Calu3 (cell line): ENCODE measurements at regions not wholly inside any gene's neighbourhood (a gene's known extent, or its start where the extent isn't known, plus 50 kb on each side); places are given as distances from the start of the nearest gene placed in this dataset.

Experiments used
- BruUV-seq: library from RNA; stranded (reverse); fragments of 400-500 nt; replicated peaks from 2 replicates; lab custom pipeline; 2021; lab: Mats Ljungman, UMichigan
- CTCF ChIA-PET: fragments of 300-600 bp; sonication (Branson Sonifier 250); formaldehyde crosslinking; loops from one replicate; lab custom pipeline; 2022; ENCODE audit warnings: antibody characterized with exemption; lab: Charles Lee
- DNase-seq: peaks from one replicate; pipeline ENCODE4 v3.0.0; 2022
- H3K27ac Mint-ChIP-seq: one replicate; pipeline ENCODE4 v1.8.0; 2022; ENCODE audit warnings: mixed read lengths; ENCODE audit not compliant: unreplicated experiment
- H3K27me3 Mint-ChIP-seq: one replicate; pipeline ENCODE4 v1.8.0; 2022; ENCODE audit warnings: mixed read lengths; ENCODE audit not compliant: unreplicated experiment
- H3K36me3 Mint-ChIP-seq: one replicate; pipeline ENCODE4 v1.8.0; 2022; ENCODE audit warnings: mild to moderate bottlenecking, moderate library complexity, mixed read lengths; ENCODE audit not compliant: insufficient read depth, unreplicated experiment
- H3K4me1 Mint-ChIP-seq: one replicate; pipeline ENCODE4 v1.8.0; 2022; ENCODE audit warnings: mild to moderate bottlenecking, low read depth, mixed read lengths; ENCODE audit not compliant: unreplicated experiment
- H3K4me3 Mint-ChIP-seq: one replicate; pipeline ENCODE4 v1.8.0; 2022; ENCODE audit warnings: mild to moderate bottlenecking, low read depth, moderate library complexity, mixed read lengths; ENCODE audit not compliant: unreplicated experiment
- H3K9me3 Mint-ChIP-seq: one replicate; pipeline ENCODE4 v1.8.0; 2022; ENCODE audit warnings: low read depth, mixed read lengths; ENCODE audit not compliant: unreplicated experiment
- intact Hi-C: fragments of 100-400 bp; cut with micrococcal nuclease; formaldehyde crosslinking; loops from one replicate; pipeline ENCODE4 v1.10.0; 2022; ENCODE audit not compliant: unreplicated experiment
- TF ChIP-seq, protein P1 (sequence below): fragments of 200-600 bp; IDR thresholded peaks from one replicate; pipeline ENCODE4 v1.8.0; 2022; ENCODE audit warnings: antibody characterized with exemption; ENCODE audit not compliant: unreplicated experiment

GRCh38 chr3:162863579-162863978 lies 1367.0 kb downstream of the OTOL1 start:
- Mint-ChIP-seq H3K4me1 (no peaks in the 10 kb centered on the region), H3K27ac (no peak overlapping the region), H3K9me3 (peaks cover 5% of the 10 kb centered on the region), H3K27me3 (no peaks in the 10 kb centered on the region), H3K4me3 (no peak overlapping the region), H3K36me3 (no peaks in the 10 kb centered on the region)
- TF ChIP-seq, protein P1, sequence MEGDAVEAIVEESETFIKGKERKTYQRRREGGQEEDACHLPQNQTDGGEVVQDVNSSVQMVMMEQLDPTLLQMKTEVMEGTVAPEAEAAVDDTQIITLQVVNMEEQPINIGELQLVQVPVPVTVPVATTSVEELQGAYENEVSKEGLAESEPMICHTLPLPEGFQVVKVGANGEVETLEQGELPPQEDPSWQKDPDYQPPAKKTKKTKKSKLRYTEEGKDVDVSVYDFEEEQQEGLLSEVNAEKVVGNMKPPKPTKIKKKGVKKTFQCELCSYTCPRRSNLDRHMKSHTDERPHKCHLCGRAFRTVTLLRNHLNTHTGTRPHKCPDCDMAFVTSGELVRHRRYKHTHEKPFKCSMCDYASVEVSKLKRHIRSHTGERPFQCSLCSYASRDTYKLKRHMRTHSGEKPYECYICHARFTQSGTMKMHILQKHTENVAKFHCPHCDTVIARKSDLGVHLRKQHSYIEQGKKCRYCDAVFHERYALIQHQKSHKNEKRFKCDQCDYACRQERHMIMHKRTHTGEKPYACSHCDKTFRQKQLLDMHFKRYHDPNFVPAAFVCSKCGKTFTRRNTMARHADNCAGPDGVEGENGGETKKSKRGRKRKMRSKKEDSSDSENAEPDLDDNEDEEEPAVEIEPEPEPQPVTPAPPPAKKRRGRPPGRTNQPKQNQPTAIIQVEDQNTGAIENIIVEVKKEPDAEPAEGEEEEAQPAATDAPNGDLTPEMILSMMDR = no peak
- CTCF ChIA-PET = no interaction called here
- DNase-seq = no peak
- BruUV-seq = no TSS peak
- intact Hi-C loops = no loop called here

GRCh38 chr3:162865466-162865865 lies 1368.9 kb downstream of the OTOL1 start:
- H3K9me3 Mint-ChIP-seq = peaks cover 13% of the 10 kb centered on the region
- intact Hi-C loops = no loop called here
- H3K36me3 Mint-ChIP-seq = no peaks in the 10 kb centered on the region
- H3K4me1 Mint-ChIP-seq = no peaks in the 10 kb centered on the region
- TF ChIP-seq, protein P1 = no peak
- H3K27ac Mint-ChIP-seq = no peak overlapping the region
- H3K27me3 Mint-ChIP-seq = no peaks in the 10 kb centered on the region
- no TSS peak for BruUV-seq
- CTCF ChIA-PET = no interaction called here
- no peak for DNase-seq
- no peak overlapping the region for H3K4me3 Mint-ChIP-seq

GRCh38 chr3:162879021-162879562 lies 1382.5 kb downstream of the OTOL1 start:
- no peaks in the 10 kb centered on the region for H3K27me3 Mint-ChIP-seq
- CTCF ChIA-PET = no interaction called here
- peaks cover 2% of the 10 kb centered on the region for H3K9me3 Mint-ChIP-seq
- H3K36me3 Mint-ChIP-seq = no peaks in the 10 kb centered on the region
- H3K27ac Mint-ChIP-seq = no peak overlapping the region
- H3K4me3 Mint-ChIP-seq = no peak overlapping the region
- intact Hi-C loops = no loop called here
- no peak for DNase-seq
- H3K4me1 Mint-ChIP-seq = no peaks in the 10 kb centered on the region
- BruUV-seq = no TSS peak
- TF ChIP-seq, protein P1 = no peak

- Mint-ChIP-seq H3K27ac (no peak overlapping the region), H3K27me3 (no peaks in the 10 kb centered on the region), H3K4me3 (no peak overlapping the region), H3K36me3 (no peaks in the 10 kb centered on the region), H3K9me3 (peaks cover 2% of the 10 kb centered on the region), H3K4me1 (no peaks in the 10 kb centered on the region)
- TF ChIP-seq, protein P1 = no peak
- intact Hi-C loops = no loop called here
- no peak for DNase-seq
- CTCF ChIA-PET = no interaction called here
- no TSS peak for BruUV-seq
Measured at GRCh38 chr3:162884373-162884772, 1387.8 kb downstream of the OTOL1 start.
